ENCODE measurements at regions not wholly inside any gene's neighbourhood (a gene's known extent, or its start where the extent isn't known, plus 50 kb on each side); places are given as distances from the start of the nearest gene placed in this dataset.

- TF ChIP-seq Cebpa-rat (IDR thresholded peaks at IDR 0.05): no peak
- Histone ChIP-seq H3K27ac (no peak overlapping the region), H3K9me3 (no peaks in the 10 kb centered on the region)
Measured at GRCh38 chr18:39635192-39635591, 2069.6 kb upstream of the CELF4 start.

GRCh38 chr18:39627936-39628335 lies 2062.3 kb upstream of the CELF4 start:
- Histone ChIP-seq H3K4me2 (no peak overlapping the region), H4K20me1 (no peaks in the 10 kb centered on the region), H3K4me1 (no peaks in the 10 kb centered on the region), H3K9me3 (no peaks in the 10 kb centered on the region), H3K27ac (no peak overlapping the region), H3K9ac (no peak overlapping the region), H3K27me3 (no peaks in the 10 kb centered on the region), H3K4me3 (no peak overlapping the region), H3K36me3 (no peaks in the 10 kb centered on the region)
- TF ChIP-seq Cebpa-rat (IDR thresholded peaks at IDR 0.05): no peak

More at GRCh38 chr18:39635192-39635591, 2069.6 kb upstream of the CELF4 start:
- Histone ChIP-seq H3K4me3 (no peak overlapping the region), H4K20me1 (no peaks in the 10 kb centered on the region), H3K9ac (no peak overlapping the region), H3K27me3 (no peaks in the 10 kb centered on the region), H3K36me3 (no peaks in the 10 kb centered on the region), H3K4me1 (no peaks in the 10 kb centered on the region), H3K4me2 (no peak overlapping the region)

- Histone ChIP-seq H3K4me3 (no peak overlapping the region), H3K4me1 (no peaks in the 10 kb centered on the region), H3K9ac (no peak overlapping the region), H3K9me3 (no peaks in the 10 kb centered on the region), H3K27me3 (no peaks in the 10 kb centered on the region), H3K4me2 (no peak overlapping the region), H4K20me1 (no peaks in the 10 kb centered on the region), H3K36me3 (no peaks in the 10 kb centered on the region), H3K27ac (no peak overlapping the region)
- no peak for TF ChIP-seq Cebpa-rat (IDR thresholded peaks at IDR 0.05)
Measured at GRCh38 chr18:39624961-39625360, 2059.4 kb upstream of the CELF4 start.

GRCh38 chr18:39622431-39622830 lies 2056.8 kb upstream of the CELF4 start:
- Histone ChIP-seq H3K9ac (no peak overlapping the region), H3K36me3 (no peaks in the 10 kb centered on the region), H3K27me3 (no peaks in the 10 kb centered on the region), H3K27ac (no peak overlapping the region), H3K4me1 (no peaks in the 10 kb centered on the region), H3K4me3 (no peak overlapping the region), H3K9me3 (peaks cover 14% of the 10 kb centered on the region), H3K4me2 (no peak overlapping the region), H4K20me1 (no peaks in the 10 kb centered on the region)
- TF ChIP-seq Cebpa-rat (IDR thresholded peaks at IDR 0.05): no peak

GRCh38 chr18:39620551-39621168 lies 2055.1 kb upstream of the CELF4 start:
- H3K4me1 ChIP-seq: no peaks in the 10 kb centered on the region
- no peak overlapping the region for H3K9ac ChIP-seq
- peaks cover 14% of the 10 kb centered on the region for H3K9me3 ChIP-seq
- H3K4me3 ChIP-seq: no peak overlapping the region
- H3K27me3 ChIP-seq: no peaks in the 10 kb centered on the region
- no peaks in the 10 kb centered on the region for H3K36me3 ChIP-seq
- H3K27ac ChIP-seq: no peak overlapping the region
- TF ChIP-seq Cebpa-rat (IDR thresholded peaks at IDR 0.05): no peak
- no peak overlapping the region for H3K4me2 ChIP-seq
- H4K20me1 ChIP-seq: no peaks in the 10 kb centered on the region

- Histone ChIP-seq H3K9ac (no peak overlapping the region), H3K27me3 (no peaks in the 10 kb centered on the region), H3K9me3 (peaks cover 14% of the 10 kb centered on the region), H4K20me1 (no peaks in the 10 kb centered on the region), H3K27ac (no peak overlapping the region), H3K4me1 (no peaks in the 10 kb centered on the region), H3K4me2 (no peak overlapping the region), H3K36me3 (no peaks in the 10 kb centered on the region), H3K4me3 (no peak overlapping the region)
- TF ChIP-seq Cebpa-rat (IDR thresholded peaks at IDR 0.05): no peak
Measured at GRCh38 chr18:39618265-39619003, 2052.8 kb upstream of the CELF4 start.

- no peaks in the 10 kb centered on the region for H3K9me3 ChIP-seq
- no peak overlapping the region for H3K9ac ChIP-seq
- no peak for TF ChIP-seq Cebpa-rat (IDR thresholded peaks at IDR 0.05)
- H3K4me1 ChIP-seq: no peaks in the 10 kb centered on the region
- no peak overlapping the region for H3K4me3 ChIP-seq
- H3K4me2 ChIP-seq: no peak overlapping the region
- no peak overlapping the region for H3K27ac ChIP-seq
- H3K27me3 ChIP-seq: no peaks in the 10 kb centered on the region
- no peaks in the 10 kb centered on the region for H4K20me1 ChIP-seq
- H3K36me3 ChIP-seq: no peaks in the 10 kb centered on the region
Measured at GRCh38 chr18:39611381-39612100, 2045.9 kb upstream of the CELF4 start.

GRCh38 chr18:39607034-39607433 lies 2041.4 kb upstream of the CELF4 start:
- Histone ChIP-seq H3K4me2 (no peak overlapping the region), H3K9ac (no peak overlapping the region), H3K36me3 (no peaks in the 10 kb centered on the region), H3K4me1 (no peaks in the 10 kb centered on the region), H4K20me1 (no peaks in the 10 kb centered on the region), H3K27ac (no peak overlapping the region), H3K27me3 (no peaks in the 10 kb centered on the region), H3K9me3 (no peaks in the 10 kb centered on the region), H3K4me3 (no peak overlapping the region)
- no peak for TF ChIP-seq Cebpa-rat (IDR thresholded peaks at IDR 0.05)

GRCh38 chr18:39604836-39605235 lies 2039.2 kb upstream of the CELF4 start:
- Histone ChIP-seq H4K20me1 (no peaks in the 10 kb centered on the region), H3K36me3 (no peaks in the 10 kb centered on the region), H3K4me2 (no peak overlapping the region), H3K27me3 (no peaks in the 10 kb centered on the region), H3K27ac (no peak overlapping the region), H3K9ac (no peak overlapping the region), H3K4me1 (no peaks in the 10 kb centered on the region), H3K4me3 (no peak overlapping the region), H3K9me3 (no peaks in the 10 kb centered on the region)
- TF ChIP-seq Cebpa-rat (IDR thresholded peaks at IDR 0.05): no peak

- H3K27me3 ChIP-seq: no peaks in the 10 kb centered on the region
- no peak overlapping the region for H3K4me2 ChIP-seq
- no peaks in the 10 kb centered on the region for H3K9me3 ChIP-seq
- no peaks in the 10 kb centered on the region for H3K36me3 ChIP-seq
- H3K9ac ChIP-seq: no peak overlapping the region
- no peaks in the 10 kb centered on the region for H3K4me1 ChIP-seq
- H3K27ac ChIP-seq: no peak overlapping the region
- no peak overlapping the region for H3K4me3 ChIP-seq
- TF ChIP-seq Cebpa-rat (IDR thresholded peaks at IDR 0.05): no peak
- no peaks in the 10 kb centered on the region for H4K20me1 ChIP-seq
Measured at GRCh38 chr18:39602131-39602530, 2036.5 kb upstream of the CELF4 start.
